HepG2 (cell line): ENCODE measurements at regions not wholly inside any gene's neighbourhood (a gene's known extent, or its start where the extent isn't known, plus 50 kb on each side); places are given as distances from the start of the nearest gene placed in this dataset.

Source experiments
- ATAC-seq: fragments of 200-7000 bp; cut with Tn5 transposase; 3 replicates; pipeline ENCODE4 v1.9.1; 2020; ENCODE audit warnings: mild to moderate bottlenecking, moderate library complexity
- BruUV-seq: library from RNA; stranded (reverse); fragments of 400-500 nt; replicated peaks from 2 replicates; lab custom pipeline; 2021; lab: Mats Ljungman, UMichigan
- CTCF ChIA-PET: fragments of 300-600 bp; formaldehyde crosslinking; extraction: SDS; loops from one replicate; lab custom pipeline; 2021; ENCODE audit warnings: low total read pairs, inconsistent platforms, low intra/inter-chr PET ratio; lab: Yijun Ruan, JAX
- POLR2A ChIA-PET: fragments of 350-600 bp; sonication (Branson Sonifier 250); formaldehyde crosslinking; loops from one replicate; lab custom pipeline; 2020; ENCODE audit warnings: antibody characterized with exemption, inconsistent platforms; lab: Yijun Ruan, JAX
- DNase-seq: peaks from one replicate; pipeline ENCODE4 v3.0.0-alpha.2; 2015; ENCODE audit warnings: low spot score
- FAIRE-seq: peaks from 3 replicates; lab custom pipeline; 2011; peaks lifted over from hg19 to GRCh38; lab: Jason Lieb, UNC
- H2AFZ ChIP-seq: one replicate; pipeline ENCODE4 v1.6.1; 2011; ENCODE audit warnings: low read length, inconsistent platforms
- H3K27ac ChIP-seq: fragments of 300-600 bp; 3 replicates; pipeline ENCODE4 v1.8.0; 2011; ENCODE audit warnings: mixed run types, mild to moderate bottlenecking, mixed read lengths, low read length, inconsistent platforms; ENCODE audit not compliant: insufficient read depth; ENCODE audit errors: extremely low read length
- H3K27me3 ChIP-seq, 2 experiments: fragments of 200-600 bp in 1 of 2; 2 replicates in 1 of 2; 3 replicates in 1 of 2; pipeline versions ENCODE4 v1.6.0 to v1.8.0; 2011; ENCODE audit warnings: low read length in 2 of 2, mild to moderate bottlenecking in 2 of 2, moderate library complexity in 2 of 2, inconsistent platforms in 1 of 2; ENCODE audit not compliant: insufficient read depth in 2 of 2, control insufficient read depth in 1 of 2
- H3K36me3 ChIP-seq, 2 experiments: fragments of 200-600 bp in 1 of 2; replicated peaks in 1 of 2; 2 replicates in 1 of 2; 3 replicates in 1 of 2; pipeline versions ENCODE4 v1.5.1 to v1.8.0; 2011; ENCODE audit warnings: low read length in 2 of 2, inconsistent platforms in 1 of 2; ENCODE audit not compliant: insufficient read depth in 2 of 2, control insufficient read depth in 1 of 2
- H3K4me1 ChIP-seq: 2 replicates; pipeline ENCODE4 v1.5.1; 2012; ENCODE audit warnings: low read length, inconsistent platforms; ENCODE audit not compliant: insufficient read depth
- H3K4me2 ChIP-seq: 2 replicates; pipeline ENCODE4 v1.6.0; 2011; ENCODE audit warnings: low read depth, low read length, inconsistent platforms
- H3K4me3 ChIP-seq, 3 experiments: fragments of 200-600 bp in 1 of 3; sonication (generic), shearing (Covaris generic) in 1 of 3; replicated peaks in 1 of 3; 2 replicates each; pipeline ENCODE4 v1.5.1; 2011 to 2016; ENCODE audit warnings: low read length in 3 of 3, inconsistent platforms in 2 of 3, low read depth in 2 of 3, mild to moderate bottlenecking in 2 of 3, control low read depth in 1 of 3, mixed read lengths in 1 of 3; ENCODE audit not compliant: insufficient read depth in 1 of 3
- H3K79me2 ChIP-seq: one replicate; pipeline ENCODE4 v1.6.1; 2011; ENCODE audit warnings: low read length, inconsistent platforms; ENCODE audit not compliant: insufficient read depth
- H3K9ac ChIP-seq: 2 replicates; pipeline ENCODE4 v1.6.0; 2011; ENCODE audit warnings: mild to moderate bottlenecking, low read depth, low read length, inconsistent platforms; ENCODE audit not compliant: insufficient read depth
- H3K9me3 ChIP-seq: 2 replicates; pipeline ENCODE4 v1.5.1; 2012; ENCODE audit warnings: mild to moderate bottlenecking, low read length
- H4K20me1 ChIP-seq: 2 replicates; pipeline ENCODE4 v1.6.0; 2011; ENCODE audit warnings: inconsistent platforms, mild to moderate bottlenecking, low read length, moderate library complexity; ENCODE audit not compliant: insufficient read depth
- ATM ChIP-seq: fragments of 450-650 bp; IDR thresholded peaks from 2 replicates; pipeline ENCODE4 v1.7.1; 2017; ENCODE audit warnings: mild to moderate bottlenecking, borderline replicate concordance
- CC2D1A ChIP-seq: sonication (generic); formaldehyde crosslinking; IDR thresholded peaks from 2 replicates; pipeline ENCODE4 v1.8.1; 2023; ENCODE audit warnings: mild to moderate bottlenecking, missing genetic modification reagents
- CEBPZ ChIP-seq: IDR thresholded peaks from 2 replicates; pipeline ENCODE4 v1.6.1; 2012; ENCODE audit warnings: low read length, improper control_type of control experiment
- CERS6 ChIP-seq: sonication (generic); formaldehyde crosslinking; IDR thresholded peaks from 2 replicates; pipeline ENCODE4 v1.5.0; 2020; ENCODE audit warnings: missing genetic modification reagents
- DDIT3 ChIP-seq: sonication (generic); formaldehyde crosslinking; IDR thresholded peaks from 2 replicates; pipeline ENCODE4 v1.4.0; 2020; ENCODE audit warnings: mild to moderate bottlenecking, missing genetic modification reagents
- KDM4B ChIP-seq: sonication (generic); formaldehyde crosslinking; IDR thresholded peaks from 2 replicates; pipeline ENCODE4 v1.4.0; 2020; ENCODE audit warnings: missing genetic modification reagents
- KLF13 ChIP-seq: sonication (generic); formaldehyde crosslinking; IDR thresholded peaks from 2 replicates; pipeline ENCODE4 v1.4.0; 2020; ENCODE audit warnings: mild to moderate bottlenecking, missing genetic modification reagents
- LCORL ChIP-seq, 2 experiments: fragments of 450-650 bp in 1 of 2; sonication (generic) in 1 of 2; formaldehyde crosslinking in 1 of 2; IDR thresholded peaks; 2 replicates each; pipeline versions ENCODE4 v1.5.0 to v1.6.1; 2017 to 2020; ENCODE audit warnings: antibody characterized with exemption in 1 of 2, missing genetic modification reagents in 1 of 2
- NFIC ChIP-seq: IDR thresholded peaks from 2 replicates; pipeline ENCODE4 v1.6.1; 2012; ENCODE audit warnings: mild to moderate bottlenecking, low read length, inconsistent platforms
- NKX3-1 ChIP-seq: sonication (generic); formaldehyde crosslinking; IDR thresholded peaks from 2 replicates; pipeline ENCODE4 v1.5.0; 2020; ENCODE audit warnings: missing genetic modification reagents
- REL ChIP-seq: sonication (generic); formaldehyde crosslinking; conservative IDR thresholded peaks from 2 replicates; pipeline ENCODE4 v1.8.0; 2022; ENCODE audit warnings: mild to moderate bottlenecking, missing genetic modification reagents, moderate library complexity
- SNAI1 ChIP-seq: sonication (generic); formaldehyde crosslinking; IDR thresholded peaks from 2 replicates; pipeline ENCODE4 v1.5.0; 2020; ENCODE audit warnings: mild to moderate bottlenecking, missing genetic modification reagents, borderline replicate concordance
- ZFX ChIP-seq: sonication (generic); formaldehyde crosslinking; IDR thresholded peaks from 2 replicates; pipeline ENCODE4 v1.4.0; 2020; ENCODE audit warnings: mild to moderate bottlenecking, low read depth, missing genetic modification reagents, moderate library complexity
- ZMAT5 ChIP-seq: sonication (generic); formaldehyde crosslinking; IDR thresholded peaks from 2 replicates; pipeline ENCODE4 v1.5.0; 2020; ENCODE audit warnings: mild to moderate bottlenecking, low read depth, missing genetic modification reagents, borderline replicate concordance
- ZNF263 ChIP-seq: sonication (generic); formaldehyde crosslinking; IDR thresholded peaks from 2 replicates; pipeline ENCODE4 v1.4.0; 2020; ENCODE audit warnings: missing genetic modification reagents
- ZNF331 ChIP-seq: sonication (generic); formaldehyde crosslinking; IDR thresholded peaks from 2 replicates; pipeline ENCODE4 v1.4.0; 2020; ENCODE audit warnings: missing genetic modification reagents
- ZNF350 ChIP-seq: sonication (generic); formaldehyde crosslinking; IDR thresholded peaks from 2 replicates; pipeline ENCODE4 v1.4.0; 2020; ENCODE audit warnings: mild to moderate bottlenecking, low read depth, missing genetic modification reagents, borderline replicate concordance
- ZNF558 ChIP-seq: sonication (generic); formaldehyde crosslinking; IDR thresholded peaks from 2 replicates; pipeline ENCODE4 v1.9.0; 2022; ENCODE audit warnings: mild to moderate bottlenecking, missing genetic modification reagents, borderline replicate concordance
- WGBS: methylation state at CpG from one replicate; pipeline ENCODE4 v1.1.6; 2017; ENCODE audit warnings: low lambda C conversion rate; 5-methylcytosine and 5-hydroxymethylcytosine counted together
- in situ Hi-C: cut with HindIII; loops from 2 replicates; pipeline ENCODE4 v1.10.0; 2017; ENCODE audit warnings: low pct_unique_long_range_greater_than_20kb; ENCODE audit not compliant: extremely low pct_ligation_motif_present
- intact Hi-C: fragments of 100-400 bp; cut with micrococcal nuclease; formaldehyde crosslinking; loops from one replicate; pipeline ENCODE4 v1.10.0; 2022; ENCODE audit not compliant: unreplicated experiment
- TF ChIP-seq, protein P1 (sequence below): sonication (generic); formaldehyde crosslinking; IDR thresholded peaks from 2 replicates; pipeline ENCODE4 v1.4.0; 2020; ENCODE audit warnings: missing genetic modification reagents, borderline replicate concordance

- no peak for FAIRE-seq
- no peak for ATAC-seq
- POLR2A ChIA-PET, result no interaction called here
- TF ChIP-seq NFIC, result no peak
- no peak for TF ChIP-seq ATM
- no peak for TF ChIP-seq ZNF331 (CRISPR knock-in tag)
- no peak for TF ChIP-seq ZFX (CRISPR knock-in tag)
- TF ChIP-seq, protein P1, sequence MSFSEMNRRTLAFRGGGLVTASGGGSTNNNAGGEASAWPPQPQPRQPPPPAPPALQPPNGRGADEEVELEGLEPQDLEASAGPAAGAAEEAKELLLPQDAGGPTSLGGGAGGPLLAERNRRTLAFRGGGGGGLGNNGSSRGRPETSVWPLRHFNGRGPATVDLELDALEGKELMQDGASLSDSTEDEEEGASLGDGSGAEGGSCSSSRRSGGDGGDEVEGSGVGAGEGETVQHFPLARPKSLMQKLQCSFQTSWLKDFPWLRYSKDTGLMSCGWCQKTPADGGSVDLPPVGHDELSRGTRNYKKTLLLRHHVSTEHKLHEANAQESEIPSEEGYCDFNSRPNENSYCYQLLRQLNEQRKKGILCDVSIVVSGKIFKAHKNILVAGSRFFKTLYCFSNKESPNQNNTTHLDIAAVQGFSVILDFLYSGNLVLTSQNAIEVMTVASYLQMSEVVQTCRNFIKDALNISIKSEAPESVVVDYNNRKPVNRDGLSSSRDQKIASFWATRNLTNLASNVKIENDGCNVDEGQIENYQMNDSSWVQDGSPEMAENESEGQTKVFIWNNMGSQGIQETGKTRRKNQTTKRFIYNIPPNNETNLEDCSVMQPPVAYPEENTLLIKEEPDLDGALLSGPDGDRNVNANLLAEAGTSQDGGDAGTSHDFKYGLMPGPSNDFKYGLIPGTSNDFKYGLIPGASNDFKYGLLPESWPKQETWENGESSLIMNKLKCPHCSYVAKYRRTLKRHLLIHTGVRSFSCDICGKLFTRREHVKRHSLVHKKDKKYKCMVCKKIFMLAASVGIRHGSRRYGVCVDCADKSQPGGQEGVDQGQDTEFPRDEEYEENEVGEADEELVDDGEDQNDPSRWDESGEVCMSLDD (CRISPR knock-in tag), result no peak
- TF ChIP-seq CEBPZ, result no peak
- no peak for TF ChIP-seq ZNF558 (CRISPR knock-in tag)
- no peak for TF ChIP-seq LCORL (IDR thresholded peaks at IDR 0.05)
- TF ChIP-seq LCORL (CRISPR knock-in tag; IDR thresholded peaks at IDR 0.05), result no peak
- no peak for TF ChIP-seq KDM4B (CRISPR knock-in tag)
- TF ChIP-seq DDIT3 (CRISPR knock-in tag), result no peak
- no peak for TF ChIP-seq SNAI1
- TF ChIP-seq ZNF263 (CRISPR knock-in tag), result no peak
- TF ChIP-seq ZNF350 (CRISPR knock-in tag), result no peak
- no peak for TF ChIP-seq CERS6
- TF ChIP-seq REL (CRISPR knock-in tag), result no peak
- TF ChIP-seq NKX3-1 (CRISPR knock-in tag), result no peak
- TF ChIP-seq KLF13 (CRISPR knock-in tag), result no peak
- TF ChIP-seq ZMAT5 (CRISPR knock-in tag), result no peak
- TF ChIP-seq CC2D1A (CRISPR knock-in tag), result no peak
These were observed 317.4 kb upstream of the ETAA1 start for GRCh38 chr2:67079729-67080128.

More at GRCh38 chr2:67079729-67080128, 317.4 kb upstream of the ETAA1 start:
- intact Hi-C loops, result no loop called here
- no peaks in the 10 kb centered on the region for H3K79me2 ChIP-seq
- BruUV-seq, result no TSS peak
- 57% methylated on average over 3 of the region's 3 CpGs for WGBS
- H3K27ac ChIP-seq, result no peak overlapping the region
- no peaks in the 10 kb centered on the region for H3K27me3 ChIP-seq
- no peaks in the 10 kb centered on the region for H4K20me1 ChIP-seq
- no peak for DNase-seq
- no peak overlapping the region for H3K9ac ChIP-seq
- no peak overlapping the region for H2AFZ ChIP-seq
- no peaks in the 10 kb centered on the region for H3K4me1 ChIP-seq
- no peaks in the 10 kb centered on the region for H3K36me3 ChIP-seq
- in situ Hi-C loops, result no loop called here
- no peak overlapping the region for H3K4me2 ChIP-seq
- H3K9me3 ChIP-seq, result peaks cover 90% of the 10 kb centered on the region
- H3K4me3 ChIP-seq, result no peak overlapping the region
- CTCF ChIA-PET, result no interaction called here
